ENCODE measurements at regions not wholly inside any gene's neighbourhood (a gene's known extent, or its start where the extent isn't known, plus 50 kb on each side); places are given as distances from the start of the nearest gene placed in this dataset.
"Not testable (repeated sequence)": the region's sequence is repeated elsewhere in the genome, so short reads cannot be mapped to it uniquely, and the experiment has no call there.

- no peak for DNase-seq (ENCODE audit: extremely low spot score)
- no peak for TF ChIP-seq CTCF (IDR thresholded peaks at IDR 0.05; ENCODE audit: control extremely low read depth, extremely low read depth, low read depth, missing control alignments)
- ChIA-PET CTCF (no interaction called here), POLR2A (no interaction called here)
Observed at GRCh38 chr5:88021141-88021540, 247.5 kb downstream of the TMEM161B start.

- POLR2A ChIA-PET; CTCF ChIA-PET; DNase-seq (ENCODE audit: extremely low spot score): not testable (repeated sequence)
Observed at GRCh38 chr5:88014984-88015383, 253.7 kb downstream of the TMEM161B start.

- DNase-seq (ENCODE audit: extremely low spot score): no peak
- TF ChIP-seq CTCF (IDR thresholded peaks at IDR 0.05; ENCODE audit: control extremely low read depth, extremely low read depth, low read depth, missing control alignments): no peak
- POLR2A ChIA-PET: no interaction called here
- CTCF ChIA-PET: no interaction called here
Observed at GRCh38 chr5:88000877-88001276, 267.8 kb downstream of the TMEM161B start.

GRCh38 chr5:87997662-87998061 lies 271.0 kb downstream of the TMEM161B start:
- TF ChIP-seq CTCF (IDR thresholded peaks at IDR 0.05; ENCODE audit: control extremely low read depth, extremely low read depth, low read depth, missing control alignments): no peak
- DNase-seq (ENCODE audit: extremely low spot score): no peak
- POLR2A ChIA-PET: no interaction called here
- CTCF ChIA-PET: no interaction called here

GRCh38 chr5:87966213-87966612 lies 302.4 kb downstream of the TMEM161B start:
- no peak for TF ChIP-seq CTCF (IDR thresholded peaks at IDR 0.05; ENCODE audit: control extremely low read depth, extremely low read depth, low read depth, missing control alignments)
- CTCF ChIA-PET: interaction anchor here (1.5 kb wide), 1 partner anchor 9 kb away, joined by 3 read pairs; no protein-coding TSS in a partner anchor
- POLR2A ChIA-PET: no interaction called here
- DNase-seq (ENCODE audit: extremely low spot score): no peak

GRCh38 chr5:87954121-87954520 lies 314.5 kb downstream of the TMEM161B start:
- TF ChIP-seq CTCF (IDR thresholded peaks at IDR 0.05; ENCODE audit: control extremely low read depth, extremely low read depth, low read depth, missing control alignments): no peak
- ChIA-PET CTCF (no interaction called here), POLR2A (no interaction called here)
- no peak for DNase-seq (ENCODE audit: extremely low spot score)

GRCh38 chr5:87951661-87952060 lies 317.0 kb downstream of the TMEM161B start:
- TF ChIP-seq CTCF (IDR thresholded peaks at IDR 0.05; ENCODE audit: control extremely low read depth, extremely low read depth, low read depth, missing control alignments): no peak
- ChIA-PET CTCF (interaction anchor here (1.0 kb wide), 1 partner anchor 9 kb away, joined by 3 read pairs; no protein-coding TSS in a partner anchor), POLR2A (no interaction called here)
- no peak for DNase-seq (ENCODE audit: extremely low spot score)

Data from GM10248 (cell line).